IMR-90 (cell line): ENCODE measurements at regions not wholly inside any gene's neighbourhood (a gene's known extent, or its start where the extent isn't known, plus 50 kb on each side); places are given as distances from the start of the nearest gene placed in this dataset.
A peak's percentile ranks its signal among the peaks of the same experiment; 100 is the strongest.

Source experiments
- ATAC-seq: fragments of 200-7000 bp; cut with Tn5 transposase; 2 replicates; pipeline ENCODE4 v1.9.1; 2020; ENCODE audit warnings: low read depth, mild to moderate bottlenecking, moderate library complexity
- BruUV-seq: library from RNA; stranded (reverse); fragments of 400-500 nt; replicated peaks from 2 replicates; lab custom pipeline; 2021; lab: Mats Ljungman, UMichigan
- CTCF ChIA-PET: fragments of 300-600 bp; formaldehyde crosslinking; extraction: SDS; loops from one replicate; lab custom pipeline; 2021; ENCODE audit warnings: antibody characterized with exemption; lab: Yijun Ruan, JAX
- POLR2A ChIA-PET: fragments of 300-600 bp; sonication (Branson Sonifier 250); formaldehyde crosslinking; loops from one replicate; lab custom pipeline; 2022; ENCODE audit warnings: antibody characterized with exemption; ENCODE audit not compliant: unreplicated experiment; lab: Charles Lee
- DNase-seq: peaks from one replicate; pipeline ENCODE4 v3.0.0; 2013
- H2AFZ ChIP-seq: replicated peaks from 2 replicates; pipeline ENCODE3; 2013; ENCODE audit warnings: low read length, mild to moderate bottlenecking; ENCODE audit not compliant: poor library complexity
- H2AK5ac ChIP-seq: 2 replicates; pipeline ENCODE4 v1.6.1; 2013; ENCODE audit warnings: low read depth, low read length, inconsistent platforms
- H2AK9ac ChIP-seq: replicated peaks from 2 replicates; pipeline ENCODE3; 2013; ENCODE audit warnings: mild to moderate bottlenecking, low read depth, low read length, moderate library complexity; ENCODE audit not compliant: poor library complexity
- H2BK120ac ChIP-seq: 2 replicates; pipeline ENCODE4 v1.6.1; 2013; ENCODE audit warnings: low read depth, low read length, inconsistent platforms
- H2BK15ac ChIP-seq: 3 replicates; pipeline ENCODE4 v1.6.1; 2013; ENCODE audit warnings: low read depth, low read length, inconsistent platforms
- H2BK20ac ChIP-seq: 2 replicates; pipeline ENCODE4 v1.6.1; 2013; ENCODE audit warnings: low read depth, mild to moderate bottlenecking, inconsistent platforms, low read length, moderate library complexity
- H2BK5ac ChIP-seq: 2 replicates; pipeline ENCODE4 v1.6.1; 2013; ENCODE audit warnings: mild to moderate bottlenecking, low read depth, low read length, inconsistent platforms; ENCODE audit not compliant: poor library complexity, severe bottlenecking
- H3K14ac ChIP-seq: replicated peaks from 2 replicates; pipeline ENCODE4 v1.6.1; 2013; ENCODE audit warnings: low read depth, low read length, inconsistent platforms
- H3K18ac ChIP-seq: 2 replicates; pipeline ENCODE4 v1.6.1; 2013; ENCODE audit warnings: low read depth, low read length, control low read depth
- H3K23ac ChIP-seq: 2 replicates; pipeline ENCODE4 v1.6.1; 2013; ENCODE audit warnings: low read depth, low read length, inconsistent platforms
- H3K27ac ChIP-seq: 2 replicates; pipeline ENCODE4 v1.5.1; 2013; ENCODE audit warnings: mild to moderate bottlenecking, control low read depth, low read length; ENCODE audit not compliant: insufficient read depth
- H3K27me3 ChIP-seq: 2 replicates; pipeline ENCODE4 v1.6.1; 2013; ENCODE audit warnings: low read length; ENCODE audit not compliant: control insufficient read depth, insufficient read depth
- H3K36me3 ChIP-seq: 2 replicates; pipeline ENCODE4 v1.6.1; 2013; ENCODE audit warnings: low read length, mixed read lengths; ENCODE audit not compliant: control insufficient read depth, insufficient read depth
- H3K4ac ChIP-seq: 2 replicates; pipeline ENCODE4 v1.6.1; 2013; ENCODE audit warnings: low read depth, low read length, inconsistent platforms
- H3K4me1 ChIP-seq: 2 replicates; pipeline ENCODE4 v1.6.1; 2013; ENCODE audit warnings: low read length, mixed read lengths; ENCODE audit not compliant: control insufficient read depth, insufficient read depth
- H3K4me2 ChIP-seq: 2 replicates; pipeline ENCODE4 v1.6.1; 2013; ENCODE audit warnings: low read depth, mild to moderate bottlenecking, control low read depth, low read length, moderate library complexity
- H3K4me3 ChIP-seq: 2 replicates; pipeline ENCODE4 v1.5.1; 2013; ENCODE audit warnings: low read depth, mild to moderate bottlenecking, control low read depth, low read length, moderate library complexity; ENCODE audit not compliant: insufficient read depth
- H3K56ac ChIP-seq: 2 replicates; pipeline ENCODE4 v1.6.1; 2013; ENCODE audit warnings: low read length, inconsistent platforms; ENCODE audit not compliant: insufficient read depth; ENCODE audit errors: extremely low read depth
- H3K79me1 ChIP-seq, 2 experiments: 2 replicates each; pipeline ENCODE4 v1.6.1; 2013; ENCODE audit warnings: low read length in 2 of 2, inconsistent platforms in 1 of 2, low read depth in 1 of 2
- H3K9ac ChIP-seq: 2 replicates; pipeline ENCODE4 v1.6.1; 2013; ENCODE audit warnings: low read depth, low read length, control low read depth
- H3K9me1 ChIP-seq: 2 replicates; pipeline ENCODE4 v1.6.1; 2013; ENCODE audit warnings: low read length, inconsistent platforms; ENCODE audit not compliant: insufficient read depth
- H3K9me3 ChIP-seq: 2 replicates; pipeline ENCODE4 v1.6.1; 2013; ENCODE audit warnings: low read length; ENCODE audit not compliant: control insufficient read depth, insufficient read depth
- H4K20me1 ChIP-seq: 2 replicates; pipeline ENCODE4 v1.6.1; 2013; ENCODE audit warnings: low read length, inconsistent platforms; ENCODE audit not compliant: insufficient read depth
- H4K5ac ChIP-seq: 2 replicates; pipeline ENCODE4 v1.6.1; 2013; ENCODE audit warnings: mild to moderate bottlenecking, low read depth, low read length, control low read depth
- H4K8ac ChIP-seq, 2 experiments: 2 replicates each; pipeline ENCODE4 v1.6.1; 2013; ENCODE audit warnings: low read depth in 2 of 2, low read length in 2 of 2, control low read depth in 1 of 2, inconsistent platforms in 1 of 2
- H4K91ac ChIP-seq: 2 replicates; pipeline ENCODE4 v1.6.1; 2013; ENCODE audit warnings: low read depth, low read length, inconsistent platforms; ENCODE audit not compliant: insufficient read depth
- FOS ChIP-seq: fragments of 150-350 bp; IDR thresholded peaks from 2 replicates; pipeline ENCODE4 v1.6.1; 2016; ENCODE audit warnings: low read depth, low read length
- RAD21 ChIP-seq: IDR thresholded peaks from 2 replicates; pipeline ENCODE4 v1.6.1; 2012; ENCODE audit warnings: low read length, improper control_type of control experiment
- WGBS, 2 experiments: methylation state at CpG; one replicate each; pipeline versions ENCODE4 v1.1.5 to v1.1.7; 2013; ENCODE audit warnings: missing lambda C conversion rate in 2 of 2; ENCODE audit not compliant: insufficient read length in 1 of 2; ENCODE audit errors: extremely low coverage in 2 of 2; 5-methylcytosine and 5-hydroxymethylcytosine counted together
- dilution Hi-C: fragments of 300-500 bp; cut with HindIII; formaldehyde crosslinking; loops from one replicate; pipeline ENCODE4 v1.14.3; 2018; ENCODE audit warnings: low sequenced_read_pairs; ENCODE audit not compliant: unreplicated experiment
- in situ Hi-C: fragments of 300-500 bp; cut with MboI; formaldehyde crosslinking; loops from 3 replicates; pipeline ENCODE4 v1.14.3; 2019; ENCODE audit warnings: low sequenced_read_pairs, inconsistent platforms, mixed read lengths
- intact Hi-C: fragments of 100-400 bp; cut with micrococcal nuclease; formaldehyde crosslinking; loops from 2 replicates; pipeline ENCODE4 v1.10.0; 2022
- TF ChIP-seq, protein P1 (sequence below): conservative IDR thresholded peaks from 2 replicates; pipeline ENCODE4 v1.5.1; 2012; ENCODE audit warnings: mild to moderate bottlenecking, low read depth, low read length, improper control_type of control experiment

GRCh38 chr5:16345454-16345853 is 120.1 kb downstream of the ZNF622 start:
- ChIA-PET POLR2A (no interaction called here), CTCF (no interaction called here)
- DNase-seq (no peak), ATAC-seq (no peak)
- H2AFZ ChIP-seq, result no peak overlapping the region
- H3K27me3 ChIP-seq, result no peaks in the 10 kb centered on the region
- H3K23ac ChIP-seq, result no peak overlapping the region
- in situ Hi-C loops, result no loop called here
- no peaks in the 10 kb centered on the region for H3K4me1 ChIP-seq
- no peak overlapping the region for H3K27ac ChIP-seq
- no peak overlapping the region for H3K4me2 ChIP-seq
- H3K79me1 ChIP-seq, result no peaks in the 10 kb centered on the region
- no peak overlapping the region for H3K4me3 ChIP-seq
- intact Hi-C loops, result no loop called here
- no peak overlapping the region for H2BK5ac ChIP-seq
- dilution Hi-C loops, result no loop called here
- no peak overlapping the region for H3K9ac ChIP-seq
- no peaks in the 10 kb centered on the region for H4K20me1 ChIP-seq
- no peak overlapping the region for H3K4ac ChIP-seq
- no peak overlapping the region for H2BK120ac ChIP-seq
- BruUV-seq, result no TSS peak
- no peak overlapping the region for H3K56ac ChIP-seq
- H3K9me1 ChIP-seq, result no peaks in the 10 kb centered on the region
- no peak overlapping the region for H2AK5ac ChIP-seq
- H3K18ac ChIP-seq, result no peak overlapping the region
- H2AK9ac ChIP-seq, result no peak overlapping the region
- H3K36me3 ChIP-seq, result no peaks in the 10 kb centered on the region
- WGBS, 2 experiments, result no CpG with 5 or more reads among the region's 1 CpG
- H2BK20ac ChIP-seq, result no peak overlapping the region
- H3K9me3 ChIP-seq, result no peaks in the 10 kb centered on the region
- H4K91ac ChIP-seq, result no peak overlapping the region
- H2BK15ac ChIP-seq, result no peak overlapping the region
- no peak overlapping the region for H4K5ac ChIP-seq
- no peak overlapping the region for H3K14ac ChIP-seq
- TF ChIP-seq FOS (no peak), RAD21 (no peak)
- TF ChIP-seq, protein P1, sequence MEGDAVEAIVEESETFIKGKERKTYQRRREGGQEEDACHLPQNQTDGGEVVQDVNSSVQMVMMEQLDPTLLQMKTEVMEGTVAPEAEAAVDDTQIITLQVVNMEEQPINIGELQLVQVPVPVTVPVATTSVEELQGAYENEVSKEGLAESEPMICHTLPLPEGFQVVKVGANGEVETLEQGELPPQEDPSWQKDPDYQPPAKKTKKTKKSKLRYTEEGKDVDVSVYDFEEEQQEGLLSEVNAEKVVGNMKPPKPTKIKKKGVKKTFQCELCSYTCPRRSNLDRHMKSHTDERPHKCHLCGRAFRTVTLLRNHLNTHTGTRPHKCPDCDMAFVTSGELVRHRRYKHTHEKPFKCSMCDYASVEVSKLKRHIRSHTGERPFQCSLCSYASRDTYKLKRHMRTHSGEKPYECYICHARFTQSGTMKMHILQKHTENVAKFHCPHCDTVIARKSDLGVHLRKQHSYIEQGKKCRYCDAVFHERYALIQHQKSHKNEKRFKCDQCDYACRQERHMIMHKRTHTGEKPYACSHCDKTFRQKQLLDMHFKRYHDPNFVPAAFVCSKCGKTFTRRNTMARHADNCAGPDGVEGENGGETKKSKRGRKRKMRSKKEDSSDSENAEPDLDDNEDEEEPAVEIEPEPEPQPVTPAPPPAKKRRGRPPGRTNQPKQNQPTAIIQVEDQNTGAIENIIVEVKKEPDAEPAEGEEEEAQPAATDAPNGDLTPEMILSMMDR, result 0 out of 2 replicates have a peak, but pooled peaks have one; percentile 10
- H4K8ac ChIP-seq, result no peak overlapping the region
